PFSK-1 (cell line): ENCODE measurements at regions not wholly inside any gene's neighbourhood (a gene's known extent, or its start where the extent isn't known, plus 50 kb on each side); places are given as distances from the start of the nearest gene placed in this dataset.

Experiments
- FOXP2 ChIP-seq: optimal IDR thresholded peaks from 2 replicates; pipeline ENCODE3; 2011; ENCODE audit warnings: borderline replicate concordance, control low read depth, inconsistent platforms; ENCODE audit not compliant: insufficient read depth; ENCODE audit errors: extremely low read length, extremely low read depth
- POLR2AphosphoS5 ChIP-seq: IDR thresholded peaks from 2 replicates; pipeline ENCODE4 v1.6.1; 2012; ENCODE audit warnings: low read depth, mild to moderate bottlenecking, control low read depth, low read length, moderate library complexity
- REST ChIP-seq, 2 experiments: IDR thresholded peaks; 2 replicates each; pipeline versions ENCODE4 v1.6.1 to v1.8.0; 2011 to 2012; ENCODE audit warnings: low read depth in 2 of 2, low read length in 2 of 2, control low read depth in 1 of 2, inconsistent platforms in 1 of 2, mild to moderate bottlenecking in 1 of 2, moderate library complexity in 1 of 2; ENCODE audit not compliant: insufficient read depth in 1 of 2
- SIN3A ChIP-seq: IDR thresholded peaks from 2 replicates; pipeline ENCODE4 v1.6.1; 2012; ENCODE audit warnings: mild to moderate bottlenecking, low read length, moderate library complexity, borderline replicate concordance; ENCODE audit not compliant: insufficient read depth
- TAF1 ChIP-seq: IDR thresholded peaks from 2 replicates; pipeline ENCODE4 v1.6.1; 2012; ENCODE audit warnings: low read length, control low read depth, borderline replicate concordance; ENCODE audit not compliant: insufficient read depth

DNA sequence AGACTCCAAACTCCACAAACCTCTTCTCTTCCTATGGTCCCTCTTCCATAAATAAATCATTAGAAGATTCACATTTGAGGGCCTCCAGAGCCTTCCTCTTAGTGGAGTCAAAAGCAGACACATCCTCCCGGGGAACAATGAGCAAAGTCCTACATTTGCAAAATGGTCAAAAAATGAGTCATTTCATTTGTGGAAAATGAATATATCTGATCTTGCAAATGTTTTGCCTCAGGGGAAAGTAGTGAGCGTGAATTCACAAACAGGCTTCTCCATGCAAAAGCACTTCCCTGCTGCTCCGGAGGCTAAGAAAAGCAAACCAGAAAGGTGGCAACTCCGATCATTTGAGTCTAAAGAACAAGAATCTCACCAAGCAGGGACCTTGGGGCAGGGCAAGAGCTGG, 86.7 kb upstream of the IQSEC1 start:
- TF ChIP-seq SIN3A (no peak), TAF1 (no peak), FOXP2 (no peak), REST (IDR thresholded peaks at IDR 0.05; ENCODE audit: insufficient read depth in 1 of 2, low read depth in 2 of 2, low read length in 2 of 2) (no peak), POLR2AphosphoS5 (no peak)

DNA sequence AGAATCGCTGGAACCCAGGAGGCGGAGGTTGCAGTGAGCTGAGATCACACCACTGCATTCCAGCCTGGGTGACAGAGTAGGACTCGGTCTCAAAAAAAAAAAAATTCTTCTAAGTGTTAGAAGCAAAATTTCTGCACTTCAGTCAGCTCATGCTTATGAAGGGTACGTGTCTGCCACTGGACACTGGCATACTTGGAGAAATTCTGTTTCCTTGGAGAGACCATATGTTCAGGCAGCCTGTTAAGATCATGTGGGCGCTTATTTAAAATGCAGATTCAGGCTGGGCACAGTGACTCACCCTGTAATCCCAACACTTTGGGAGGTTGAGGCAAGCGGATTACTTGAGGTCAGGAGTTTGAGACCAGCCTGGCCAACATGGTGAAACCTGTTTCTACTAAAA, 85.6 kb upstream of the IQSEC1 start:
- TF ChIP-seq REST (IDR thresholded peaks at IDR 0.05; ENCODE audit: insufficient read depth in 1 of 2, low read depth in 2 of 2, low read length in 2 of 2) (no peak), POLR2AphosphoS5 (no peak), TAF1 (no peak), SIN3A (no peak), FOXP2 (no peak)

- no peak for TF ChIP-seq REST (IDR thresholded peaks at IDR 0.05; ENCODE audit: insufficient read depth in 1 of 2, low read depth in 2 of 2, low read length in 2 of 2)
- TF ChIP-seq SIN3A: no peak
- no peak for TF ChIP-seq TAF1
- no peak for TF ChIP-seq POLR2AphosphoS5
- TF ChIP-seq FOXP2: no peak
Measured at GRCh38 chr3:13158408-13158807, 85.2 kb upstream of the IQSEC1 start.

- TF ChIP-seq SIN3A (no peak), TAF1 (no peak), REST (IDR thresholded peaks at IDR 0.05; ENCODE audit: insufficient read depth in 1 of 2, low read depth in 2 of 2, low read length in 2 of 2) (no peak), FOXP2 (no peak), POLR2AphosphoS5 (no peak)
Measured at GRCh38 chr3:13157986-13158385, 84.8 kb upstream of the IQSEC1 start.
